ENCODE measurements at regions not wholly inside any gene's neighbourhood (a gene's known extent, or its start where the extent isn't known, plus 50 kb on each side); places are given as distances from the start of the nearest gene placed in this dataset.

DNA sequence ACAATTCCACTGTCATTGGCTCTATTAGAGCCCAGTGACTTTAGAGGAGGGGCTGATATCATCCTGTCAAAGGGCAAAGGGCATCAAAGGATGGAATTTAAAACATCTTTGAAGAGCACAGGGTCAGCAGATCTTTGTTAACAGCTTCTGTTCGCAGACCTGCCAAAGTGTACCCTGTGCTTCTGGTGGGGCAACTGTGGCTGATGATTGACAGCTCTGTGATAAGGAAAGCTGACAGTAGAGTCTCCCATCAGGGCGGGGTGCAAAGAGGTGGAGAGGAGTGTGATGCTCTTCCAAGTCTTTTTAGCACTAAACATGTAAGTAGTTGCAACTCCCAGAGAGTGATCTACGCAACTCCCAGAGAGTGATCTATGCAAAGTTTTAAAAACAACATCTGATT is 742.1 kb upstream of the SOX9 start:
- no peak overlapping the region for H3K27ac ChIP-seq (ENCODE audit: low read length)
- POLR2A ChIA-PET, result no interaction called here
- intact Hi-C loops (cut with micrococcal nuclease; ENCODE audit: unreplicated experiment) (no loop called here), in situ Hi-C loops (cut with HindIII; ENCODE audit: low pct_unique_long_range_greater_than_20kb, low sequenced_read_pairs) (no loop called here)
- no peaks in the 10 kb centered on the region for H3K36me3 ChIP-seq (ENCODE audit: control insufficient read depth, insufficient read depth, low read length)
- H3K27me3 ChIP-seq (ENCODE audit: control insufficient read depth, insufficient read depth, low read length), result no peaks in the 10 kb centered on the region
- ATAC-seq, result no peak
- H3K4me3 ChIP-seq (ENCODE audit: low read depth in 2 of 2, low read length in 2 of 2), result no peak overlapping the region
- no peaks in the 10 kb centered on the region for H3K9me3 ChIP-seq (ENCODE audit: control insufficient read depth, insufficient read depth, low read depth, low read length)
- no peak for DNase-seq (ENCODE audit: low read depth, low spot score)
- TF ChIP-seq TCF7L2 (IDR thresholded peaks at IDR 0.05; ENCODE audit: low read depth, low read length) (no peak), POLR2AphosphoS5 (IDR thresholded peaks at IDR 0.05; ENCODE audit: low read depth, low read length) (no peak), SIN3A (IDR thresholded peaks at IDR 0.05; ENCODE audit: borderline replicate concordance, insufficient read depth, low read depth, low read length) (no peak)
- TF ChIP-seq, protein P1, sequence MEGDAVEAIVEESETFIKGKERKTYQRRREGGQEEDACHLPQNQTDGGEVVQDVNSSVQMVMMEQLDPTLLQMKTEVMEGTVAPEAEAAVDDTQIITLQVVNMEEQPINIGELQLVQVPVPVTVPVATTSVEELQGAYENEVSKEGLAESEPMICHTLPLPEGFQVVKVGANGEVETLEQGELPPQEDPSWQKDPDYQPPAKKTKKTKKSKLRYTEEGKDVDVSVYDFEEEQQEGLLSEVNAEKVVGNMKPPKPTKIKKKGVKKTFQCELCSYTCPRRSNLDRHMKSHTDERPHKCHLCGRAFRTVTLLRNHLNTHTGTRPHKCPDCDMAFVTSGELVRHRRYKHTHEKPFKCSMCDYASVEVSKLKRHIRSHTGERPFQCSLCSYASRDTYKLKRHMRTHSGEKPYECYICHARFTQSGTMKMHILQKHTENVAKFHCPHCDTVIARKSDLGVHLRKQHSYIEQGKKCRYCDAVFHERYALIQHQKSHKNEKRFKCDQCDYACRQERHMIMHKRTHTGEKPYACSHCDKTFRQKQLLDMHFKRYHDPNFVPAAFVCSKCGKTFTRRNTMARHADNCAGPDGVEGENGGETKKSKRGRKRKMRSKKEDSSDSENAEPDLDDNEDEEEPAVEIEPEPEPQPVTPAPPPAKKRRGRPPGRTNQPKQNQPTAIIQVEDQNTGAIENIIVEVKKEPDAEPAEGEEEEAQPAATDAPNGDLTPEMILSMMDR (IDR thresholded peaks at IDR 0.05), result no peak
- TF ChIP-seq, protein P2, sequence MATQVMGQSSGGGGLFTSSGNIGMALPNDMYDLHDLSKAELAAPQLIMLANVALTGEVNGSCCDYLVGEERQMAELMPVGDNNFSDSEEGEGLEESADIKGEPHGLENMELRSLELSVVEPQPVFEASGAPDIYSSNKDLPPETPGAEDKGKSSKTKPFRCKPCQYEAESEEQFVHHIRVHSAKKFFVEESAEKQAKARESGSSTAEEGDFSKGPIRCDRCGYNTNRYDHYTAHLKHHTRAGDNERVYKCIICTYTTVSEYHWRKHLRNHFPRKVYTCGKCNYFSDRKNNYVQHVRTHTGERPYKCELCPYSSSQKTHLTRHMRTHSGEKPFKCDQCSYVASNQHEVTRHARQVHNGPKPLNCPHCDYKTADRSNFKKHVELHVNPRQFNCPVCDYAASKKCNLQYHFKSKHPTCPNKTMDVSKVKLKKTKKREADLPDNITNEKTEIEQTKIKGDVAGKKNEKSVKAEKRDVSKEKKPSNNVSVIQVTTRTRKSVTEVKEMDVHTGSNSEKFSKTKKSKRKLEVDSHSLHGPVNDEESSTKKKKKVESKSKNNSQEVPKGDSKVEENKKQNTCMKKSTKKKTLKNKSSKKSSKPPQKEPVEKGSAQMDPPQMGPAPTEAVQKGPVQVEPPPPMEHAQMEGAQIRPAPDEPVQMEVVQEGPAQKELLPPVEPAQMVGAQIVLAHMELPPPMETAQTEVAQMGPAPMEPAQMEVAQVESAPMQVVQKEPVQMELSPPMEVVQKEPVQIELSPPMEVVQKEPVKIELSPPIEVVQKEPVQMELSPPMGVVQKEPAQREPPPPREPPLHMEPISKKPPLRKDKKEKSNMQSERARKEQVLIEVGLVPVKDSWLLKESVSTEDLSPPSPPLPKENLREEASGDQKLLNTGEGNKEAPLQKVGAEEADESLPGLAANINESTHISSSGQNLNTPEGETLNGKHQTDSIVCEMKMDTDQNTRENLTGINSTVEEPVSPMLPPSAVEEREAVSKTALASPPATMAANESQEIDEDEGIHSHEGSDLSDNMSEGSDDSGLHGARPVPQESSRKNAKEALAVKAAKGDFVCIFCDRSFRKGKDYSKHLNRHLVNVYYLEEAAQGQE (IDR thresholded peaks at IDR 0.05; ENCODE audit: insufficient read depth in 1 of 2, low read depth in 2 of 2, low read length in 1 of 2), result no peak
- CTCF ChIA-PET, result no interaction called here
- H3K4me1 ChIP-seq (ENCODE audit: control insufficient read depth, insufficient read depth, low read length), result no peaks in the 10 kb centered on the region
- no TSS peak for BruUV-seq (replicated peaks)

DNA sequence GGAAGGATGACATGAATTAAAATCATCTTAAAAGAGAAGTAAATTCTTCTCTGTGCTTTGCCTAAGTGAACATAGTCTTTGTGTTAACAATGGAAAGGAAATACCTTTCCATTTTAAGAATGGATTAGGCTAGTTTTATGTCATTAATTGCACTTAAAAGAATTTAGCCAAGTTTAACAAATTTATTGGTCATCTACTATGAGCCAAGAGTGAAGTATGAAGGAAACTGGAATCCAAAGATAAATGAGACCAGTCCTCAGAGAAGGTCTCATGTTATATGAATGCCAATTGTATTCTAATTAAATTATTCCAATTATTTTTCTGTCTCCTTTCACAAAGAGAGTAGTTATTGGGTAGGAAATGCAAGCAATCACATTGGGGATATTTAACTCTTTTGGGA is 741.3 kb upstream of the SOX9 start:
- no peak for DNase-seq (ENCODE audit: low read depth, low spot score)
- no TSS peak for BruUV-seq (replicated peaks)
- Histone ChIP-seq H3K4me1 (ENCODE audit: control insufficient read depth, insufficient read depth, low read length) (no peaks in the 10 kb centered on the region), H3K9me3 (ENCODE audit: control insufficient read depth, insufficient read depth, low read depth, low read length) (no peaks in the 10 kb centered on the region), H3K4me3 (ENCODE audit: low read depth in 2 of 2, low read length in 2 of 2) (no peak overlapping the region), H3K27me3 (ENCODE audit: control insufficient read depth, insufficient read depth, low read length) (no peaks in the 10 kb centered on the region), H3K36me3 (ENCODE audit: control insufficient read depth, insufficient read depth, low read length) (no peaks in the 10 kb centered on the region), H3K27ac (ENCODE audit: low read length) (no peak overlapping the region)
- ATAC-seq, result no peak
- in situ Hi-C loops (cut with HindIII; ENCODE audit: low pct_unique_long_range_greater_than_20kb, low sequenced_read_pairs), result no loop called here
- intact Hi-C loops (cut with micrococcal nuclease; ENCODE audit: unreplicated experiment), result no loop called here
- ChIA-PET CTCF (no interaction called here), POLR2A (no interaction called here)
- TF ChIP-seq, protein P1 (IDR thresholded peaks at IDR 0.05), result no peak
- no peak for TF ChIP-seq POLR2AphosphoS5 (IDR thresholded peaks at IDR 0.05; ENCODE audit: low read depth, low read length)
- TF ChIP-seq, protein P2 (IDR thresholded peaks at IDR 0.05; ENCODE audit: insufficient read depth in 1 of 2, low read depth in 2 of 2, low read length in 1 of 2), result no peak
- TF ChIP-seq TCF7L2 (IDR thresholded peaks at IDR 0.05; ENCODE audit: low read depth, low read length), result no peak
- TF ChIP-seq SIN3A (IDR thresholded peaks at IDR 0.05; ENCODE audit: borderline replicate concordance, insufficient read depth, low read depth, low read length), result no peak

Measured in Panc1 (cell line).